Fibroblast of the aortic adventitia (primary cell): ENCODE measurements at regions not wholly inside any gene's neighbourhood (a gene's known extent, or its start where the extent isn't known, plus 50 kb on each side); places are given as distances from the start of the nearest gene placed in this dataset.

Experiments
- DNase-seq: peaks from one replicate; pipeline ENCODE4 v3.0.0-alpha.2; 2010; ENCODE audit warnings: low read depth
- H3K4me3 ChIP-seq: 2 replicates; pipeline ENCODE4 v1.5.1; 2011; ENCODE audit warnings: low read depth, mild to moderate bottlenecking, control low read depth, low read length, moderate library complexity
- CTCF ChIP-seq: IDR thresholded peaks from 2 replicates; pipeline ENCODE4 v1.5.1; 2011; ENCODE audit warnings: mild to moderate bottlenecking, low read length, control low read depth, inconsistent platforms; ENCODE audit not compliant: insufficient read depth

DNA sequence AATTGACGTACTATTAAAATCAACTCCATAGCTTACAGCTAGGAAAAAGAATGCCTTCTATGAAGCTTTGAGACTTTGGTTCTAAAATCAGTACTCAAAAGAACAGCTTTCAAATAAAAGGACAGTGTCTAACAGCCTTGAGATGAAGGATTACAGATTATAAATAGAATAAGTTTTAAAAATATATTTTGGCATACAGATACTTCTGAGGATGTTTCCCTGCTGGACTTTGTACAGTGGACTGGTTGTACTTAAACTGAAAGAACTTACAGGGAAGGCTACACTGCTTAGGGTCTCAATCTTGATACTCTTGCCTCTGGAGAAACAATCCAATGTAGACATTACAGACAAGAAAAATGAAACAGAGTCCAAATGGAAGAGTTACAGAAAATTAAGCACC is 452.7 kb downstream of the CETN3 start:
- H3K4me3 ChIP-seq: no peak overlapping the region
- DNase-seq: no peak
- no peak for TF ChIP-seq CTCF

DNA sequence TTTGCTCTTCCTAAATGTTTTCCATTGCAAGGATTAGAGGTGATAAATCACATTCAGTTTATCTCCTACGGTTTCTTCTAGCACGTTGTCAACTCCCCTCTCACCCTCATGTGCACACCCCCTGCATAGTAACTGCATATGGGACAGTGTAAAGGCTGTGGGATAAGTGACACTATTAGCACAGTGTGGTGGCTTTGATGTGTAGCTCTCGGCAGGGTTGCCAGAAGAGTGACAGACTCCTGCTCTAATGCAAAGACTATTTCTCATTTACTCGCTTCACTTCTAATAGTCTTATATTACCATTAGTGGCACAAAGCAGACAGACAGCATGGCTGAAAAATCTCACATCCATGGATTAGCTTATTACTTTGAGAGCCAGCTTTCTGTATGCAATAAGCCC is 454.6 kb downstream of the CETN3 start:
- DNase-seq: no peak
- no peak overlapping the region for H3K4me3 ChIP-seq
- TF ChIP-seq CTCF: no peak

- DNase-seq: peak; percentile 59
- no peak for TF ChIP-seq CTCF
- no peak overlapping the region for H3K4me3 ChIP-seq
Measured at GRCh38 chr5:89951876-89952275, 457.7 kb downstream of the CETN3 start.

- no peak overlapping the region for H3K4me3 ChIP-seq
- DNase-seq: no peak
- TF ChIP-seq CTCF: no peak
Measured at GRCh38 chr5:89950234-89950633, 459.3 kb downstream of the CETN3 start.

GRCh38 chr5:89948977-89949376 is 460.6 kb downstream of the CETN3 start:
- H3K4me3 ChIP-seq: no peak overlapping the region
- no peak for TF ChIP-seq CTCF
- no peak for DNase-seq

DNA sequence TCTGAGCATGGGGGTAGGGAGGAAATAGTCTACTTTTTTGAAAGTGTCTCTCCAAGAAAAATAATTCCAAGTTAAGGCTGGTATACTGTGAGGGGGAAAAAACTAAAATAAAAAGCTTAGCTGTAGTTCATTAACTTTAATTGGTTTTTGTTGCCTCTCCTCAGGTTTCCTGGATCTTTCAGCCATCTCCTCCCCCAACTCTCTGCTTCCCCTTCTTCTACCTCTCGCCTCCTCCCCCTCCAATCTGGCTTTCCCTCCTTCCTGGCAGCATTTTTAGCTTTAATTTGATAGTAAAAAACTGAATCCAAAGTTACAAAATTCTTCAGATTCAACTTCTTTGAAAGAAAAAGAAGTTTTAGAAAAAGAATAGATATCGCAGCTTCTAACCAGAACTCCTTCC is 462.6 kb downstream of the CETN3 start:
- TF ChIP-seq CTCF: no peak
- DNase-seq: no peak
- no peak overlapping the region for H3K4me3 ChIP-seq

DNA sequence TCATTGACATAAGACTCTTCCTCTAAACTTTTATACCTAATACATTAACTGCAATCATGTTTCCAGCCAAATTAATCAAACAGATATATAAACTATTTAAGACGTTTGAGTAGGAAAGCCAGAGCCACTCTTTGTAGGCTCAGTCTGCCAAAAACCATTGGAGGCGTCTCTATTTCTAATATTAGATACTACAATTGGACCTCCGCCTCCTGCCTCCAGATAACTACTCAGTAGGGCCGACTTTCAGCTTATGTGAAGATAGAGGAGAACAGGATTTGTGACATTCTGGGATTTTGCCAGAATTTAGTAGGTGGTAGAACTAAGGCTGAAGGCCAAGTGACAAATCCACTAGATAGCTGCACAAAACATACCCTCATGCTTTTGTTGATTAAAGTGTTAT is 463.0 kb downstream of the CETN3 start:
- H3K4me3 ChIP-seq: no peak overlapping the region
- no peak for TF ChIP-seq CTCF
- DNase-seq: peak; percentile 33
